HL-60 (cell line): ENCODE measurements at regions not wholly inside any gene's neighbourhood (a gene's known extent, or its start where the extent isn't known, plus 50 kb on each side); places are given as distances from the start of the nearest gene placed in this dataset.

ENCODE experiments used
- CTCF ChIP-seq: IDR thresholded peaks from one replicate; pipeline ENCODE4 v1.5.1; 2011; ENCODE audit warnings: low read length, control low read depth, inconsistent platforms; ENCODE audit not compliant: insufficient read depth
- GABPA ChIP-seq: IDR thresholded peaks from 2 replicates; pipeline ENCODE4 v1.6.1; 2012; ENCODE audit warnings: low read depth
- POLR2AphosphoS5 ChIP-seq: IDR thresholded peaks from 2 replicates; pipeline ENCODE4 v1.6.1; 2012; ENCODE audit warnings: low read depth

- no peak for TF ChIP-seq GABPA
- TF ChIP-seq POLR2AphosphoS5, result no peak
- no peak for TF ChIP-seq CTCF
Measured at GRCh38 chr5:175207321-175208040, 236.5 kb downstream of the DRD1 start.
